LNCaP clone FGC (cell line): ENCODE measurements at regions not wholly inside any gene's neighbourhood (a gene's known extent, or its start where the extent isn't known, plus 50 kb on each side); places are given as distances from the start of the nearest gene placed in this dataset.
"Not testable (repeated sequence)": the region's sequence is repeated elsewhere in the genome, so short reads cannot be mapped to it uniquely, and the experiment has no call there.

Experiments used
- DNase-seq: peaks from one replicate; pipeline ENCODE4 v3.0.0-alpha.2; 2011; ENCODE audit warnings: low read depth
- H3K4me3 ChIP-seq: 2 replicates; pipeline ENCODE4 v1.5.1; 2011; ENCODE audit warnings: mild to moderate bottlenecking, low read depth, low read length, control low read depth
- CTCF ChIP-seq: IDR thresholded peaks from 2 replicates; pipeline ENCODE4 v1.5.1; 2012; ENCODE audit warnings: mild to moderate bottlenecking; ENCODE audit not compliant: control insufficient read depth, insufficient read depth; ENCODE audit errors: extremely low read depth

DNA sequence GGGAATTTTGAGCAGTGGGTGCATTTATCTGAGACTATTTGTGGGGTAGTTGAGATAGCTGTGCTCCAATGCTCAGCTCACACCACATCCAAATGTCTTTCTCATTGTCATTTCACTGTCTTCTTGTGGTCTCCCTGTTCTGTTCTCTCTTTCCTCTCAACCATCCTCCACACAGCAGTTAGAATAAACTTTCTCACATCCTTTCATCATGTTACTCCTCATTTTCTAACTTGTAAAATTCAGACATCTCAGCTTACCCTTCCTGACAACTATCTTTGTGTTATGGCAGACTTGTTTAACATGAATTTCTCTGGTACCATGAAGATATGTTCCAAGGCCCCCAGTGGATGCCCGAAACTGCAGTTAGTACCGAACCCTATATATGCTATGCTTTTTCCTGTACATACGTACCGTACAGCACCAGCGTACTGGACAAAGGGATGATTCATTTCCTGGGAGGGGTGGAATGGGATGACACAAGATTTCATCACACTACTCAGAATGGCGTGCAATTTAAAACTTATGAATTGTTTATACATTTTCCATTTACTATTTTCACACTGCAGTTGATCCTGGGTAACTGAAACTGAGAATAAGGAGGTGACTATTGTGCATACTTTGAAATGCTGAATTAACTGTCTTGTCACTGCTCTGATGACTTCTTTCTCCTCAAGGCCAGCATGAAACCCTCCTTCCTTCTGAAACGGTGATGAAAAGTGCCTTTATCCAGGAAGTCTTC is 177.1 kb upstream of the SLC38A2 start:
- no peak overlapping the region for H3K4me3 ChIP-seq
- DNase-seq, result no peak
- TF ChIP-seq CTCF, result no peak

- no peak for DNase-seq
- TF ChIP-seq CTCF, result no peak
- no peak overlapping the region for H3K4me3 ChIP-seq
Measured at GRCh38 chr12:46548605-46549071, 176.1 kb upstream of the SLC38A2 start.

DNA sequence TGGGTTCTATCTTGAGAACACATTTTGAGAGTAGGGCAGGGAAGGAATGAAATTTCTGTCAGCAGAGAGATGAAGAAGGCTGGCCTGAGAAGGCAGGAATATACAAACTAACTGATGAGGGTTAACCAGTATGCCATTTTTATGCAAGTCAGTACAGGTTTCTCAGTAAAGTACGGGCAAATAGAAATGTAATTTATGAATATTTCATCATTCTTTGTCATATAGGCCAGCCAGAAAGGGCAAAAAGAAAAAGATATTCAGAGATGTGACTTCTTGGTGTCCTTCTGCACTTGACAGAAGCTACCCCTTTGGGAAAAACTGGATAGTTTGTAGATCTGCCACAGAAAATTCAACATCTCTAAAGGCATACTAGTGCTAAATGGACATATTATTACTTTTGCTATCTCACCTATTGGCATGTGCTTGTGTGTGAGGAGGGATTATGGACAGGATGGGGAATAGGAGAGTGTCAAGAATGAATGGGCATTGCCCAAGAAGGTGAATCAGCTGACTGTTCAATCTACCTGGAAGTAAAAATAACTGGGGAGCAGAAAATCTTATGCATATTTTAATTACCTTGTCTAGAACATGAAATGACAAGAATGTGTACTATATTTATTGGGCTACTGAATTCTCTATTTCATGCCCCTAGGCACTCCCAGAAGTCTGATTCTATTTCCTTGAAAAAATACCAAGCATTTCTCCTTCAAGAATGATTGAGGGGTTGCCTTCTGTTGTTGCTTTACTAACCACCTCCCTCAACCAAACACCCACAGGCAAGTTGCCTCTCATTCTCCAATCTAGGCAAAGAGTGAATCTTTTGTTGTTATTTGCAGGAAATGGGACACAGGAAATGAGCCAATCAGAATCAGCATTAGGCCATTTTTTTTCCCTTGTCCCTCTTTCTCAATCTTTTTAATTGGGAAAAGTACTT is 175.1 kb upstream of the SLC38A2 start:
- no peak overlapping the region for H3K4me3 ChIP-seq
- no peak for DNase-seq
- no peak for TF ChIP-seq CTCF

GRCh38 chr12:46546634-46547273 is 174.2 kb upstream of the SLC38A2 start:
- no peak for DNase-seq
- TF ChIP-seq CTCF, result no peak

DNA sequence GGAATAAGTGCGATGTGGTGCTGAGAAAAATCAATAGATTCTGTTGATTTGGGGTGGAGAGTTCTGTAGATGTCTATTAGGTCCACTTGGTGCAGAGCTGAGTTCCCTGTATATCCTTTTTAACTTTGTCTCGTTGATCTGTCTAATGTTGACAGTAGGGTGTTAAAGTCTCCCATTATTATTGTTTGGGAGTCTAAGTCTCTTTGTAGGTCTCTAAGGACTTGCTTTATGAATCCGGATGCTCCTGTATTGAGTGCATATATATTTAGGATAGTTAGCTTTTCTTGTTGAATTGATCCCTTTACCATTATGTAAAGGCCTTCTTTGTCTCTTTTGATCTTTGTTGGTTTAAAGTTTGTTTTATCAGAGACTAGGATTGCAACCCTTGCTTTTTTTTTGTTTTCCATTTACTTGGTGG is 170.8 kb upstream of the SLC38A2 start:
- not testable (repeated sequence) for DNase-seq, H3K4me3 ChIP-seq

More at GRCh38 chr12:46546634-46547273, 174.2 kb upstream of the SLC38A2 start:
- H3K4me3 ChIP-seq, result no peak overlapping the region

DNA sequence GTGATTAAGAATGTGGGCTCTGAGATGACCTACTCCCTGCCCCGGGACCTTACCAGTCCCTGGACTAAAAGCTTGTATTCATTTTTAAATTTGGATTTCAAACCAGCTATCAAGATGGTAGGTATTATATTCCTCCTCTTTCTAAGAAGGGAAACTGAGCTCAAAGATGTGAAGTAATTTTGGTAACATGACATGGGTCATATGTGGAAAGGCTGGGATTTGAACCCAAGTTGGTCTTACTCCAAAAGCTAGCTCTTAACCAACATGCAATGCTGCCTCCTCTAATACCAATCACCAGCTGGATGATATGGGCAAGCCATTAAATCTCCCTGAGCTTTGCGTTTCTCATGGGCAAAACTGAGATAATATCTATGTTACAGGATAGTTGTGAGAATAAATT is 166.4 kb upstream of the SLC38A2 start:
- TF ChIP-seq CTCF, result no peak
- H3K4me3 ChIP-seq, result no peak overlapping the region
- DNase-seq, result no peak

GRCh38 chr12:46537387-46537955 is 164.9 kb upstream of the SLC38A2 start:
- no peak for DNase-seq

GRCh38 chr12:46536316-46536715 is 163.7 kb upstream of the SLC38A2 start:
- not testable (repeated sequence) for DNase-seq, H3K4me3 ChIP-seq

More at GRCh38 chr12:46537387-46537955, 164.9 kb upstream of the SLC38A2 start:
- no peak for TF ChIP-seq CTCF
- no peak overlapping the region for H3K4me3 ChIP-seq
